ENCODE measurements at regions not wholly inside any gene's neighbourhood (a gene's known extent, or its start where the extent isn't known, plus 50 kb on each side); places are given as distances from the start of the nearest gene placed in this dataset.
A peak's percentile ranks its signal among the peaks of the same experiment; 100 is the strongest.

GRCh38 chr5:57414191-57414590 is 68.4 kb downstream of the ACTBL2 start:
- H3K36me3 ChIP-seq (replicated peaks in 1 of 2; ENCODE audit: insufficient read depth in 1 of 2, low read depth in 2 of 2) = no peaks in the 10 kb centered on the region
- WGBS, 2 donors = 62 to 77% methylated on average over 3 of the region's 3 CpGs
- H3K4me3 ChIP-seq = no peak overlapping the region
- DNase-seq (no peak), ATAC-seq (no peak)
- no peaks in the 10 kb centered on the region for H3K9me3 ChIP-seq
- no peak for TF ChIP-seq POLR2A (IDR thresholded peaks at IDR 0.05)
- intact Hi-C loops (cut with DNase I) = no loop called here
- H3K27ac ChIP-seq = no peak overlapping the region
- H3K4me1 ChIP-seq = peaks cover 31% of the 10 kb centered on the region
- H3K27me3 ChIP-seq = no peaks in the 10 kb centered on the region

- peaks cover 41% of the 10 kb centered on the region for H3K4me1 ChIP-seq
- H3K36me3 ChIP-seq (replicated peaks in 1 of 2; ENCODE audit: insufficient read depth in 1 of 2, low read depth in 2 of 2) = no peaks in the 10 kb centered on the region
- TF ChIP-seq CTCF (IDR thresholded peaks at IDR 0.05) (no peak), POLR2A (IDR thresholded peaks at IDR 0.05) (no peak)
- no peak for ATAC-seq
- no peak for DNase-seq
- no peak overlapping the region for H3K4me3 ChIP-seq
- intact Hi-C loops (cut with DNase I) = no loop called here
- WGBS, 2 donors = 40 to 42% methylated on average over 1 of the region's 1 CpG
- no peak overlapping the region for H3K27ac ChIP-seq
- H3K27me3 ChIP-seq = no peaks in the 10 kb centered on the region
- H3K9me3 ChIP-seq = no peaks in the 10 kb centered on the region
These were observed 69.5 kb downstream of the ACTBL2 start for GRCh38 chr5:57413145-57413544.

- ATAC-seq (no peak), DNase-seq (no peak)
- TF ChIP-seq CTCF (IDR thresholded peaks at IDR 0.05) = no peak
- TF ChIP-seq POLR2A (IDR thresholded peaks at IDR 0.05) = no peak
- Histone ChIP-seq H3K36me3 (replicated peaks in 1 of 2; ENCODE audit: insufficient read depth in 1 of 2, low read depth in 2 of 2) (no peaks in the 10 kb centered on the region), H3K4me1 (peaks cover 46% of the 10 kb centered on the region), H3K9me3 (no peaks in the 10 kb centered on the region), H3K27ac (no peak overlapping the region), H3K27me3 (no peaks in the 10 kb centered on the region), H3K4me3 (no peak overlapping the region)
- intact Hi-C loops (cut with DNase I) = no loop called here
- WGBS, 2 donors = 85 to 97% methylated on average over 1 of the region's 1 CpG
These were observed 69.9 kb downstream of the ACTBL2 start for GRCh38 chr5:57412680-57413079.

GRCh38 chr5:57411982-57412381 is 70.6 kb downstream of the ACTBL2 start:
- DNase-seq (peak in 1 of 4 donors; percentile 22), ATAC-seq (peak; percentile 54)
- Histone ChIP-seq H3K27ac (no peak overlapping the region), H3K4me1 (peaks cover 50% of the 10 kb centered on the region), H3K9me3 (no peaks in the 10 kb centered on the region), H3K36me3 (replicated peaks in 1 of 2; ENCODE audit: insufficient read depth in 1 of 2, low read depth in 2 of 2) (no peaks in the 10 kb centered on the region), H3K4me3 (no peak overlapping the region), H3K27me3 (no peaks in the 10 kb centered on the region)
- TF ChIP-seq CTCF (IDR thresholded peaks at IDR 0.05) (no peak), POLR2A (IDR thresholded peaks at IDR 0.05) (no peak)
- 20 to 28% methylated on average over 4 of the region's 4 CpGs for WGBS, 2 donors
- intact Hi-C loops (cut with DNase I) = no loop called here

- DNase-seq (no peak), ATAC-seq (no peak)
- no peaks in the 10 kb centered on the region for H3K27me3 ChIP-seq
- TF ChIP-seq CTCF (IDR thresholded peaks at IDR 0.05) (no peak), POLR2A (IDR thresholded peaks at IDR 0.05) (no peak)
- H3K9me3 ChIP-seq = no peaks in the 10 kb centered on the region
- no peak overlapping the region for H3K27ac ChIP-seq
- 69 to 72% methylated on average over 3 of the region's 3 CpGs for WGBS, 2 donors
- no peaks in the 10 kb centered on the region for H3K36me3 ChIP-seq (replicated peaks in 1 of 2; ENCODE audit: insufficient read depth in 1 of 2, low read depth in 2 of 2)
- H3K4me3 ChIP-seq = no peak overlapping the region
- peaks cover 36% of the 10 kb centered on the region for H3K4me1 ChIP-seq
- intact Hi-C loops (cut with DNase I) = no loop called here
These were observed 72.0 kb downstream of the ACTBL2 start for GRCh38 chr5:57410374-57411320.
